ENCODE measurements at regions not wholly inside any gene's neighbourhood (a gene's known extent, or its start where the extent isn't known, plus 50 kb on each side); places are given as distances from the start of the nearest gene placed in this dataset.

GRCh38 chr4:14856934-14857235 lies 145.4 kb upstream of the CPEB2 start:
- Histone ChIP-seq H2BK5ac (ENCODE audit: low read depth, low read length) (no peak overlapping the region), H3K4me3 (ENCODE audit: extremely low read depth in 1 of 4, insufficient read depth in 2 of 4, low read depth in 3 of 4, low read length in 4 of 4) (no peak overlapping the region), H4K8ac (ENCODE audit: extremely low read depth, insufficient read depth, low read length) (no peak overlapping the region), H3K9ac (replicated peaks in 1 of 4; ENCODE audit: extremely low read depth in 1 of 4, low read depth in 3 of 4, low read length in 3 of 4) (no peak overlapping the region), H2BK20ac (ENCODE audit: low read length) (no peak overlapping the region), H3K4me1 (replicated peaks in 1 of 4; ENCODE audit: control insufficient read depth in 3 of 4, insufficient read depth in 4 of 4, low read length in 3 of 4) (no peaks in the 10 kb centered on the region), H3K14ac (ENCODE audit: insufficient read length) (no peak overlapping the region), H3K4ac (replicated peaks; ENCODE audit: insufficient read length, low read depth, low read length) (no peak overlapping the region), H4K91ac (replicated peaks; ENCODE audit: insufficient read length, low read length) (no peak overlapping the region), H3K9me3 (ENCODE audit: insufficient read depth in 2 of 2, low read depth in 1 of 2, low read length in 1 of 2) (peaks cover 3 to 9% of the 10 kb centered on the region in 2 experiments; a peak in 3 of 4 replicates), H3K27me3 (replicated peaks in 1 of 4; ENCODE audit: control insufficient read depth in 3 of 4, extremely low read depth in 1 of 4, insufficient read depth in 3 of 4, low read length in 3 of 4) (no peaks in the 10 kb centered on the region), H4K5ac (ENCODE audit: insufficient read length, low read depth, low read length) (no peak overlapping the region), H3K36me3 (ENCODE audit: control insufficient read depth in 2 of 4, insufficient read depth in 4 of 4, low read length in 3 of 4) (no peaks in the 10 kb centered on the region; a peak in 1 of 8 replicates), H3K79me1 (ENCODE audit: low read depth, low read length) (no peaks in the 10 kb centered on the region), H2BK12ac (ENCODE audit: low read depth, low read length) (no peak overlapping the region), H2AK5ac (ENCODE audit: low read depth, low read length) (no peak overlapping the region), H3K79me2 (ENCODE audit: control insufficient read depth in 1 of 2, insufficient read depth in 2 of 2, low read length in 2 of 2) (no peaks in the 10 kb centered on the region), H4K20me1 (replicated peaks in 1 of 2; ENCODE audit: control insufficient read depth in 1 of 2, insufficient read depth in 2 of 2, low read length in 2 of 2) (no peaks in the 10 kb centered on the region), H3K27ac (ENCODE audit: low read depth, low read length) (no peak overlapping the region), H2BK120ac (replicated peaks; ENCODE audit: low read depth, low read length) (no peak overlapping the region), H3K4me2 (ENCODE audit: insufficient read depth in 1 of 2, low read depth in 2 of 2, low read length in 2 of 2) (no peak overlapping the region), H3K18ac (ENCODE audit: extremely low read depth, low read length) (no peak overlapping the region), H2BK15ac (ENCODE audit: low read length) (no peak overlapping the region), H2AFZ (ENCODE audit: low read length) (no peak overlapping the region), H3K23ac (ENCODE audit: insufficient read length) (no peak overlapping the region), H3K56ac (replicated peaks; ENCODE audit: insufficient read length, low read depth, low read length) (no peak overlapping the region), H3K23me2 (ENCODE audit: low read depth, low read length) (no peaks in the 10 kb centered on the region)
- DNase-seq (ENCODE audit: low read depth in 1 of 2, low spot score in 2 of 2), result no peak
- TF ChIP-seq NANOG (IDR thresholded peaks at IDR 0.05; ENCODE audit: insufficient read depth, low read depth, low read length, poor library complexity, severe bottlenecking), result no peak
- no peak for TF ChIP-seq CHD2 (IDR thresholded peaks at IDR 0.05; ENCODE audit: low read length)
- TF ChIP-seq HDAC2 (IDR thresholded peaks at IDR 0.05; ENCODE audit: borderline replicate concordance in 1 of 2, low read depth in 2 of 2, low read length in 2 of 2), result no peak
- TF ChIP-seq SIRT6 (IDR thresholded peaks at IDR 0.05; ENCODE audit: low read length), result no peak
- TF ChIP-seq TBP (IDR thresholded peaks at IDR 0.05; ENCODE audit: low read depth, low read length), result no peak
- no peak for TF ChIP-seq POU5F1 (IDR thresholded peaks at IDR 0.05; ENCODE audit: low read depth, low read length)
- ChIA-PET POLR2A (ENCODE audit: partially characterized antibody) (no interaction called here), CTCF (ENCODE audit: partially characterized antibody) (no interaction called here)
- no peak for FAIRE-seq
- WGBS, 2 experiments (ENCODE audit: extremely low coverage in 1 of 2, insufficient coverage in 1 of 2, insufficient read length in 1 of 2, insufficient replicate concordance in 2 of 2, low coverage in 1 of 2, low lambda C conversion rate in 2 of 2, missing lambda C conversion rate in 1 of 2), result 91% methylated on average over 5 of the region's 5 CpGs; no CpG with 5 or more reads in 1 of the 2 experiments

Data from H1 (cell line).